ENCODE measurements at regions not wholly inside any gene's neighbourhood (a gene's known extent, or its start where the extent isn't known, plus 50 kb on each side); places are given as distances from the start of the nearest gene placed in this dataset.

DNA sequence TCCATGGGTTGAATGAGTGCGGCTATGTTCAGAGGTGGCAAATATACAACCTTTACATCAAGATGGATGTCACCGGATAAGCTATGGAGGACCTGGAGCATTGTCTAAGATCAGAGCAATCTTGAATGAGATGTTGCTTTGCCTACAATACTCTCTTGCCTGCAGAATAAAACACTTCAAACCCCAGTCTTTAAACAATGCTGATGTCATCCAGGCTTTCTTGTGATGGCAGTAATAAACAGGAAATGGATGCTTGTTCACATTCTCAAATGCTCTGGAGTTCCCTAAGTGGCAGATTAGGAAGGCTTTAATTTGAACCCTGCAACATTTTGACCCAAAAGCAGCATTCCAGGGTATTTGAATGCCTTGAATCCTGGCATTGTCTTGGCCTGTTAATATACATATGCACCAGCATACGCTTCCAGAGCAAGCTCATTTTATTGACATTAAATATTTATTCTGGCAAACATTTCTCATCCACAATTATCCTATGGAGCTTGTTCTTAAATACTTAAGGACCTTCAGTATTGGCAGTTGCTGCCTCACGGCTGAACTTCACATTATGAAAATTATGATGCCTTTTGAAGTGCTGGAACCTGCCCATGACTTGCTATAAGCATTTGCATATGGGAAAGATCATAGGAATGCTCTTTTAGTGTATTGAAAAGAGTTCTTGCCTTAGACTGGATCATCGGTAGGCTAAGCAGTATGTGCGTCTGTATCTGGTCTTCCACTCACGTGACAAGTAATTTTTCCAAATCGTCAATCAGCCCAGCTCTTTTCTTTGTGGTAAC is 422.7 kb downstream of the SIPA1L2 start:
- no peak for TF ChIP-seq ZNF274 (IDR thresholded peaks at IDR 0.05; ENCODE audit: low read depth, low read length)
- no peak for TF ChIP-seq YY1 (IDR thresholded peaks at IDR 0.05; ENCODE audit: insufficient read depth, insufficient read length)
